SHP77 (cell line): ENCODE measurements at regions not wholly inside any gene's neighbourhood (a gene's known extent, or its start where the extent isn't known, plus 50 kb on each side); places are given as distances from the start of the nearest gene placed in this dataset.

Experiments
- DNase-seq, 2 experiments: peaks; one replicate each; lab custom pipeline; 2025; lab: John Stamatoyannopoulos, UW

GRCh38 chr22:47794851-47795250 lies 1032.4 kb downstream of the TBC1D22A start:
- DNase-seq: no peak

- DNase-seq: no peak
Observed at GRCh38 chr22:47793304-47794101, 1031.1 kb downstream of the TBC1D22A start.

DNA sequence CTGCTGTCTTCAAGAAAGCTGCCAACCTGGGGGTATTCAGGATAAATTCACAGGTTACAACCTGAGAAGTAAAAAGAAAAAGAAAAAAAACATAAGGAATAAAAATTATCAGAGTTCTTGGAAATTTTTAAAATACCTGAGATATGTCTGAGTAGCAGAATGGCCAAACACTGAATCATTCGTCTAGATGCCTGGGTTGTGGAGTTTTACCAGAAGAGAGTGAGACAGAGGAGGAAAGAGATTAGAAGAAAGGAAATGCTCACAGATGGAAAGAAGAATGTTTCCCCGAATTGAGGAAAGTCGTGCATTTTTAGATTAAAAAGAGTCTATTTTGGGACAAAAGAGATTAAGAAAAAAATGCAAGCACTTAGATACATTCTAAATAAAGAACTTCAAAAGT lies 1026.7 kb downstream of the TBC1D22A start:
- no peak for DNase-seq

DNA sequence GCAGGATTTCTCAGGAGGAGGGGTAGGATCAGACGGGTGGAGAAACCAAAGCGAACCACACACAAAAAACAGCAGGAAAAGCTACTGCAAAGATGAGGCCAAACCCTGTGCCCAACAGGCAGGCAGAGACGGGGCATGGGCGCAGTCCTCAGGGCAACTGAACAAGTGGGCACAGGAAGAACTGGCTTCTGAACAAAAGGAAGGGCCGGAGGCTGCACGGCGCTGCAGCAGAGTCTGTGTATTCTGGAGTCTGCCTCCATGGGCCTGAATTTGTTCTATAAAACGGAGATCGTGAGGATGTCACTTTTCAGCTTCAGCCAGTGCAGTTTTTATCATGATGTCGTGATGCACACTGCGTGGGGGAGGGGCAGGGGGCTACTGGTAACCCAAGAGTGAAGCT lies 1026.0 kb downstream of the TBC1D22A start:
- DNase-seq: no peak

GRCh38 chr22:47787501-47788227 lies 1025.2 kb downstream of the TBC1D22A start:
- no peak for DNase-seq

GRCh38 chr22:47786650-47787290 lies 1024.3 kb downstream of the TBC1D22A start:
- DNase-seq: no peak

DNA sequence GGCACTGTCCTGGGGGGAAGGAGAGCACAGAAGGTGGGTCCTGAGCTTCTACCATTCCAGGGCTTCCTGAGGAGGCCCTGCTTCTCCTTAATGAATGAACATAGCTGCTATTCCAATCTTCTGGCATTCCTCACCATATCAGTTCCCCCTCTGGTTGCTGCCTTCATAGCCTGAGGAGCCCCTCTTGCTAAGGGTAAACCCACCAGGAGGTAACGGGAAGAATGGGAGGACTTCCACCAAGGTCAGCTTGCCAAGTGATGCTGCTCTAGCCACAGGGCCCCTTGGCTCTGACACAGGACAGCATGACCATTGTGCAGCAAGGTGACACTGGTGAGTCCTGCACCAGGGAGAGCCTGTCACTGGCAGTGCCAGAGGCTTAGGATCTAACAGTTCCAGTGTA lies 1022.5 kb downstream of the TBC1D22A start:
- DNase-seq: no peak

- DNase-seq: no peak
Observed at GRCh38 chr22:47784367-47784983, 1022.0 kb downstream of the TBC1D22A start.

DNA sequence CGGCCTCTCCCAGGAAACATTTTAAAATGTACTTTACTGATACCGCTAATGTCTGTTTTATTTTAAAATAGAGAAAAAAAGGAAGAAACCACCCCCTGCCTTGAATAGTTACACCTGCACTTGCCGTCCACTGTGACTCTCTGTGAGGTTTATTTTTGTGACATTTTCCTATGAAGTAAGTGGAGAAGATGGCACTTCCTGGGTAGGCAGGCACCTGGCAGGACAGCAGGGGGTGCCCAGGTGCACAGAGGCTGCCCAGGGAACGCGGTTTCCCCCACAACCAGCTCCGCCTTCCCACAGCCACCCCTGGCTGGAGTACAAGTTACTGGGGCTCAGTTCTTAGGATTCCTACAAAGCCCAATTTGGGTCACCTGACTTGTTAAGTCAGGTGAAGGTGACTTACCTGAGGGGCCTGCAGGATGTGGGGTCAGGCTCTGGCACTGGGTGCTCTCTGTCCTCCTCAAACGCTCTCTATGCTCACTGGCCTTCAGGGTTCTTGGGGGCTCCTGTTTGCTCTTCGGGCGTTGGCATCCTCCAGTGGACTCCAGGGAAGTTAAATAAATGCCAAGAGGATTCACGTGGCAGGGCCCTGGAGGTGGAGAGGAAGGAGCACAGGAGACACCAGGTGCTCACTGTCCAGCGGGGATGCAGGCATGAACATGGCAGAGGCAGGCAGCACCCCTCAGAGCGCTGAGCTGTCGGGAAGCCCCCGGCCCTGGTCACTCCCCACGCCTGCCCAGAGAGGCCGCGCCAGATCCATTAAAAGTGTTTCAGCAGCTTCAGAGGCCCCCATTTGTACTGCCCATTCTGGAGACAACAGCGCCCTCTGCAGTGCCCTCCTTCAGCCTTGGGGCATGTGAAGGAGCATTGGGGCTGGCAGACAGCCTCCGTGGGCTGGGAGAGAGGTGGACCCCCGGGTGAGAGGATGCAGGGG lies 1021.2 kb downstream of the TBC1D22A start:
- no peak for DNase-seq

GRCh38 chr22:47782328-47783075 lies 1020.1 kb downstream of the TBC1D22A start:
- DNase-seq: no peak

DNA sequence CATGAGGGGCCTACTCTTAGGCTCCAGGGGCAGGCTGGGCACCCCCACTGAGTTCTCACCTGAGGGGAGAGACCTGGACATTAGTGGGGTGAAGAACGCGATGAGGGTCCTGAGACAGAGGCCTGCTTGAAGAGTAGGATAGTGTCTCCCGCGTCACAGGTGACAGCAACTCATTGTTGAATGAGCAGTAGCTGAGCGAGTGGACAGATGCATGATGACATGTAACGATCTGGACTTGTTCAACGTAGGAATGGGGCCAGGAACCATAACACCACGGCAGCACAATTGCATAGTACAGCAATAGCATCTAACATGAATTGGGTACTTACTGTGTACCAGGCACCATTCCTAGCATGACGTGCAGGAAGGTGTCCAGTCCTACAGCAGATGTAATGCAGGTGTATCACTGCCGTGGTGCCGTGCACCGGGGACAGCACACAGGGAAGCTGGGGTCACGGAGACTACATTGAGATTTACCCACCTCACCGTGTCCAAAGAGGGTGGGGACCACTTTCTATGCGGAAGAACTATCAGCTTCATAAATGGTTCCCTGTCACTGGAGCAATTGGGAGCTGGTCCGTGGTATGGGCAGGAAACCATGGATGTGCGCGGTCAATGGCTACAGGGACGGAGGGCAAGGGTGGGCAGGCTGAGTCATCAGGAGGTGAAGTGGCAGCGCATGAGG lies 1019.1 kb downstream of the TBC1D22A start:
- no peak for DNase-seq

- no peak for DNase-seq
Observed at GRCh38 chr22:47781024-47781423, 1018.6 kb downstream of the TBC1D22A start.

DNA sequence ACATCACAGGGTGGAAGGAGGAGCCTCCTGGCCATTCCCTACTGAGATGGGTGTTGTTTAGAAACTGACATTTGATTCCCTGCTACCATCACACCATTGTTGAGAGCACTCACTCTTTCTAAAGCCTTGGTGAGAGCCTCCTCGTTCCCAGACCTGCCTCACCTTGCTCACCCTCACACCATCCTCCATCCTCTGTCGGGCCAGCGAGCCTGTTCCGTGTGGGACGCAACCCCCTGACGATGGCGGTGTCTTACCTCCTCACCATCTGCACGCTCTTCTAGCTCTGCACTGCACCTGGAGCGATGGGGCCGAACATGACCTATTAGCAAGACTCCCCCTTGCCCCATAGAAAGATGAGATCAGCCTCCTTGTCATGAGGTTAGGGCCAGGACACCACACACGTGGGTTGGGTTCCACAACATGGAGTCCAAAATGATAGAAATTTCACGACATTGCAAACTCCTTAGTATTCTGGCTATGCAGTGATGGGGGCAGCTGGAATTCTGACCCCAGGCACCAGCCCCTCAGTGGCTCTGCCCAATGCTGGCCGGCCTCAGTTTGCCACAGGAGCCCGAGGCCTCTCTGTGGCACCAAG lies 1017.9 kb downstream of the TBC1D22A start:
- DNase-seq: no peak

- no peak for DNase-seq
Observed at GRCh38 chr22:47779474-47779873, 1017.0 kb downstream of the TBC1D22A start.

- DNase-seq: no peak
Observed at GRCh38 chr22:47778160-47778658, 1015.8 kb downstream of the TBC1D22A start.

GRCh38 chr22:47777426-47777825 lies 1015.0 kb downstream of the TBC1D22A start:
- DNase-seq: no peak

DNA sequence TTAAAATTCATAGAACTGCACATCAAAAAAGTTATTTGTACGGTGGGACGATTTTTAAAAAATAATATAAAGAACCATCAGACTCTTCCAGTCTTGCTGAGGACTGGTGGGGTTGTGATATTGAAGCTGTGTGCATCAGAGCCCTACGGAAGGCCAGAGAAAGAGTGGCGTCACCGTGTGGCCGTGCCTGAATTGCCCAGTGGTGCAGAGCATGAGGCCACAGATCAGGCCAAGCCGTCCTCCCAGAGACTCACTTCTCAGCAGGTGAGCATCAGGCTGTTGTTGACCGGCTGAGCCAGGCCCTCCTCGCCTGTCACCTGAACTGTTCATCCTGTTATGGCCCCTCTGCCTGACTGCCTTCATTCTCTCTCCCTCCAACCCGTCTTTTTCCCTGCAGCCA lies 1013.9 kb downstream of the TBC1D22A start:
- DNase-seq: no peak

GRCh38 chr22:47775686-47776085 lies 1013.2 kb downstream of the TBC1D22A start:
- no peak for DNase-seq

DNA sequence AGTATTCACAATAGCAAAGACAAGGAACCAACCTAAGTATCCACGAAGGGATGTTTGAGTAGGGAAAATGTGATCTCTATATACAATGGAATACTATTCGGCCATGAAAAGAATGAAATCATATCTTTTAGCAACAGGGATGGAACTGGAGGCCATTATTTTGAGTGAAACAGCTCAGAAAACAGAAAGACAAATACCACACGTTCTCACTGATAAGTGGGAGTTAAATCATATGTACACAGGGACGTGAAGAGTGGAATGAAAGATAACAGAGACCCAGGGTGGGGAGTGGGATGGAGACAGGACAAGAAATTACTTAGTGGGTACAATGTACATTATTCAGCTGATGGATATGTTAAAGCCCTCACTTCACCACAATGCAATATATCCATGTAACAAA lies 1012.7 kb downstream of the TBC1D22A start:
- no peak for DNase-seq
